ENCODE measurements at regions not wholly inside any gene's neighbourhood (a gene's known extent, or its start where the extent isn't known, plus 50 kb on each side); places are given as distances from the start of the nearest gene placed in this dataset.
"Not testable (repeated sequence)": the region's sequence is repeated elsewhere in the genome, so short reads cannot be mapped to it uniquely, and the experiment has no call there.

DNA sequence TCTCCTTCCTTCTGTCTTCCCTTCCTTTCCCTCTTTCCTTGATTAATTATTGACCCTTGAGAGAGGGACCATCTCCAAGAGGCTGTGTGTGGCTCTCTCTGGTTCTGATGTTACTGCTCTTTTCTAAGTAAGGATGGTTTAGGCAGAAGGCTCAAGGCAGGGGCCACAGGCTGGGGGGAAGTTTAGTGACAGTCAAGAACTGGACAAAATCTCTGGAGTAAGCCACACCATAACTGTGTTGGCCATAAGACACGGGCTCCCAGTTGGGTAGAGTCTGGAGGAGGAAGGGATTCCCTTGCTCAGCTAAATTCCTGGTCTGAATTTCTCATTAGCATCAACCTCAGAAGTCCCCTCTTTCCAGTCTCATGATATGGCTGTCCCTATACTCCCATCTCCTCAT is 74.7 kb downstream of the BUD13 start:
- DNase-seq (ENCODE audit: low read depth): no peak

DNA sequence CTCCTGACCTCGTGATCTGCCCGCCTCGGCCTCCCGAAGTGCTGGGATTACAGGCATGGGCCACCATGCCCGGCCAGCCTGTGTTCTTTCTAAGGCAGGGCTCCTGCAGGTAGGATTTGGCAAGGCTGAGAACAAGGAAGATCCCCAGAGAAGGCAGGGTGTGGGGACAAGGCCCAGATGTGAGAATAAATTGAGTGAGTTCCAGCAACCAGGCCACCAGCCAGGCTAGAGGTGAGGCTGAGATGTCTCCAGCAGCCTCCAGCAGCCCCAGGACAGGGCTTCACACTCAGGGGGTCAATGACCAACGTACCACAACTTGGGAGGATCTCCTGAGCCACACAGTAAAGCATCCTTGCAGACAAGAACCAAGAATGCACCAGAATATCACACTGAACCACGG is 75.1 kb downstream of the BUD13 start:
- no peak for DNase-seq (ENCODE audit: low read depth)

- DNase-seq (ENCODE audit: low read depth): no peak
Measured at GRCh38 chr11:116697011-116697410, 75.8 kb downstream of the BUD13 start.

- DNase-seq (ENCODE audit: low read depth): no peak
Measured at GRCh38 chr11:116696381-116696941, 76.3 kb downstream of the BUD13 start.

- no peak for DNase-seq (ENCODE audit: low read depth)
Measured at GRCh38 chr11:116695657-116696254, 77.0 kb downstream of the BUD13 start.

DNA sequence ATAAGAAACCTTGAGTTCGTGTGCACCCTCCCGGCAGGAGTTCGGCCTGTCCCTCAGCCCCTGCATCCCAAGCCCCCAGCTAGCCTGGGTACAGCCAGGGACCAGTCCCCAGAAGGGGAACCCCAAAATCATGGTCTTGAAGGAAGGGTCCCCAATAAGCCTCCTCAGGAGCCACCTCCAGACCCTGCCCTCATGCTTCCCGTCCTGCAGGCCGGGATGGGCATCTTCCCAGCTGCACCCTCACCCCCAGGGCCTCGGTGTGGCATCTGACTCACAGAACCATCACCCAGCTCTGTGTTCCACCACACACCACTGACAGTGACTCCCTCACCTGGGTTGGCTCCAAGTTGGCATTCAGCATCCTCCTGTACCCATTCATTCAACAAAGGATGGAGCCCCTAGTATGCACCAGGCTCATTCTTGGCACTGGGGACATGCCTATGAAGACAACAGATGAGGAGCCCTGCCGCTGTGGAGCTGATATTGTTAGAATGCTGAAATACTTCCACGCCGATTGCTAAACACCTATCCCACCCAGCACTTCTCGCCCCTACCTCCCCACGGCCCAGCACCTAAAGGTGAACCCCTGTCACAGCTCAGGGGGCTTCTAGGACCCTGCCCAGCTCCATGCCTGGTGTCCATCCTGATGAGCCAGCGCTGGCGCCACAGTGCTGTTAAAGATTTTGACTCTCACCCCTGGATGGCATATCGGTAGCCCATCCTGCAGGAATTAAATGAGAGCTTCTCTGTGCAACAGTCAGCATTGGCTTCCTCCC is 77.8 kb downstream of the BUD13 start:
- no peak for DNase-seq (ENCODE audit: low read depth)

DNA sequence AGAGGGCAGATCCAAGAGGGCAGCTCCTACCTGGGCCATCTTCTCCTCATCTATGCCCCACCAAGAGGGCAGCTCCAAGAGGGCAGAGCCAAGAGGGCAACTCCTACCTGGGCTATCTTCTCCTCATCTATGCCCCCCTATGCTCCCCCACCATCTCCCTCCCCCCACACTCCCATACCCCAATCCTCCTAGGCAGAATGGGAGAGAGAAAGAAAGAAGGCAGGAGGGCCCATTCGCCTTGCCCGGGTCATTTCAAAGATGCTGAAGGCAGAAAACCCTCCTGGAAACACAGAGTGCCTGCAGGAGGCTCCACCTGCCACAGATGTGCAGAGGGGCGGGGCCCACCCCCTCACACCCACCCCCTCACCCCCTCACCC is 78.5 kb downstream of the BUD13 start:
- no peak for DNase-seq (ENCODE audit: low read depth)

DNA sequence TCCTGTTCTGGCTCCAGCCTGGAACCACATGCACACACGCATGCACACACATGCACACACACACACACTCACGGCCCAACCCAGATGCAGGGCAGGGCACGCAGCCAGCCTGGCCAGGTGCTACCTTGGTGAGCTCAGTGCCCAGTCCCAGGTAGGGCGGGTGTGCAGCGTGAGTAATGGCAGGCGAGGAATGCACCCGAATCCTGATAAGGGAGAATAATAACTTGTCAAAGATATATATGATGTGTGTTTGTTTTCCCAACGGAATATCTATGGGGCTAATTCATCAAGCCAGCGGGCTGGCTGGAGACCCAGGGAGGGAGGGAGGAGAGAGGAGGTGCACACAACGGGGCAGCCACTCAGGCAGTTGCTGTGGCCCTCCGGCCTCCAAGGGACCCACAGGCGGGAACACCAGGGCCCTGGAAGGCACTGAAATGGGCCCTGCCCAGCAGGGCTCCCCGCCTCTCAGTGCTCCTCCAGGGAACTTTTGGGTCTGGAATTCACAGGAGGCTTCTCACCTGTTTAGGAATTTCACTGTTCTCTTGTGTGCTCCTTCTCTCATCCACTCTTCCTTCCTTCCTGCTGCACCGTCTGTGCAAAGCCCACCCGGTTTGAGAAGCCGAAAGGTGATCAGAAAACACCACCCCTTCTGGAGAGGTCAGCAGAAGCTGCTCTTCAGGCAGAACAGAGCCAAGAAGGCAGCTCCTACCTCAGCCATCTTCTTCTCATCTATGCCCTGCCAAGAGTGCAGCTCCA is 79.0 kb downstream of the BUD13 start:
- DNase-seq (ENCODE audit: low read depth): no peak

DNA sequence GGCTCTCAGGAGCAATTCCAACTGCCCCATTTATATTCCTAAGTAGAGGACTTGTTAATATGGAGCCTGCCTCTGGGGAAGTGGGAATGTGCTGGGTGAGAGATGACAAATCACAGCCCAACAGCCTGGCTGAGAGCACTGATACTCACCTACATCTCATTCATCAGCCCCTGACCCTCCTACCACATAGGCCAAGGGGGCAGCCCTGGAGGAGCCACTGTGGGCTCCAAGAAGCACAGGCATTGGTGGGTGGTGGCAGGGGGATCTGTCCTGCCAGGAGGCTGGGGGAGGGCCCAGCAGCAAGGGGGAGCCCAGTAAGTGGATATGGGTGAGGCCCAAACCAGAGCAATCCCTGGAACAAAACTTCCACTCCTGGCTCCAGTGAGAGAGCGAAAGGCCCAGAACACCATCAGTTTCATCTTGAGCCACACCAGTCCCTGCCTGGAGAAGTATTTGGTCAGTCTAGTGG is 79.7 kb downstream of the BUD13 start:
- no peak for DNase-seq (ENCODE audit: low read depth)

- no peak for DNase-seq (ENCODE audit: low read depth)
Measured at GRCh38 chr11:116692318-116693101, 80.3 kb downstream of the BUD13 start.

- DNase-seq (ENCODE audit: low read depth): no peak
Measured at GRCh38 chr11:116691771-116692177, 81.0 kb downstream of the BUD13 start.

- no peak for DNase-seq (ENCODE audit: low read depth)
Measured at GRCh38 chr11:116690611-116691010, 82.2 kb downstream of the BUD13 start.

GRCh38 chr11:116689413-116690127 is 83.2 kb downstream of the BUD13 start:
- no peak for DNase-seq (ENCODE audit: low read depth)

GRCh38 chr11:116688202-116688540 is 84.6 kb downstream of the BUD13 start:
- DNase-seq (ENCODE audit: low read depth): no peak

DNA sequence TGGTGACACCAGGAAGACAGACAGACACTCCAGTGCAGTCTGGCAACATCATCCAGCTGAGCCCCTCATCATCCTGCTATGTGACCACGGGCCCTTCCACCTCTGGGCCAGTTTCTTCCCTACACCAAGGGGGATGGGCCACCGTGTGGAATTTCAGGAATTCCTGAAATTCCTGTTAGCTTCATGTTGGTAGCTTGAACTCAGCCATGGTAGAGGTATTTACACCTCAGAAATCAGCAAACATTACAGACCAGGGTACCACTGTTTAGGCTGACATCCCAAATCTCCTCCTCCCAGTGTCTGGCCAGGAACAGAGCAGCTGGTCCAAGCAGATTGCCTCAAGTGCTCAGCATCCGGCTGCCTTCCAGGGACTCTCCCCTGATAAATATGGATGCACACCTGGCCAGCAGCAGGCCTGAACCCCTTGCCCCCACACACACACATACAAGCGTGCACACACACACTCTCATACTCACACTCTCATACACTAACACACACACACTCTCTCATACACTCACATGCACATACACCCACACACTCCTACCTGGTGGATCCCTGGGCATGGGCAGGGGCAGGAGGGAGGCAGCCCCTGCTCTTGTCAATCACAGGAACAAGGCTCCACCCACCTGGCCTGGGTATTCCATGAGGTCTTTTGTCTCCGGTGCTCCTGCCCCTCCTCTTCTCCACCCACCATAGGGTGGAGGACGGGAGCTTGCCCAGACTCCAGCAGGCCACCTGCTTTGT is 85.2 kb downstream of the BUD13 start:
- DNase-seq (ENCODE audit: low read depth): no peak

GRCh38 chr11:116686866-116687265 is 85.9 kb downstream of the BUD13 start:
- no peak for DNase-seq (ENCODE audit: low read depth)

- DNase-seq (ENCODE audit: low read depth): no peak
Measured at GRCh38 chr11:116683982-116684381, 88.8 kb downstream of the BUD13 start.

DNA sequence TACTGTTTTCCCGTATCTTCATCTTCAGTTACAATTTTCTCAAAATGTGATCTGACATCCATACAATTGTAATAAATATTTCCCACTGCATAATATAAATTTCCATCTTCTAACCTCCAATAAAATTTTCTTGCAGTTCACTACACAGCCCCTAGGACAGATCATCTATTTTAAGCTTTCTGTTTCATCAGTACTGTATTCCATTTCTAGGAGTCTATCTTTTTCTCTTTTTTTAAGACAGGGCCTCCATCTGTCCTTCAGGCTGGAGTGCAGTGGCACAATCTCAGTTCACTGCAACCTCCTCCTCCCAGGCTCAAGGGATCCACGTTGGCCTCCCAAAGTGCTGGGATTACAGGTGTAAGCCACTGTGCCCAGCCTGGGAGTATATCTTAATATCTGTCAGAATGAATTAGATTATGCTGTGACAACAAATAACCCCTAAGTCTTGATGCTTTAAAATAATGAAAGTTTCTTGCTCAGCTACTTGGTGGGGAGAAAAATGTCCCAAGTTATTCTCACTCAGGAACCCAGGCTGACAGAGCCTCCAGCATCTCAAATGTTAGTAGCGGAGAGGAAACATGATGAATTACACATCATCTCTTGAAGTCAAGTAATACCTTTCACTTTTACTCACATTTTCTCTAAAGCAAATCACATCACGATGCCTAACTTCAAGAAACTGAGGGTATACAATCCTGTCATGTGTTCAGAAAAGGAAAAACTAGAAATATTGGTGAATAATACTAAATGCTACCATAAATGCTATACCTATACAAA is 92.2 kb downstream of the BUD13 start:
- DNase-seq (ENCODE audit: low read depth): no peak

- no peak for DNase-seq (ENCODE audit: low read depth)
Measured at GRCh38 chr11:116678887-116679286, 93.9 kb downstream of the BUD13 start.

DNA sequence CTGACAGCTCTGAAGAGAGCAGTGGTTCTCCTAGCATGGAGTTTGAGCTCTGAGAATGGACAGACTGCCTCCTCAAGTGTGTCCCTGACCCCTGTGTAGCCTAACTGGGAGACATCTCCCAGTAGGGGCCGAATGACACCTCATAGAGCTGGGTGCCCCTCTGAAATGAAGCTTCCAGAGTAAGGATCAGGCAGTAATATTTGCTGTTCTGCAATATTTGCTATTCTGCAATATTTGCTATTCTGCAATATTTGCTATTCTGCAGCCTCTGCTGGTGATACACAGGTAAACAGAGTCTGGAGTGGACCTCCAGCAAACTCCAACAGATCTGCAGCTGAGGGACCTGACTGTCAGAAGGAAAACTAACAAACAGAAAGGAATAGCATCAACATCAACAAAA is 105.5 kb downstream of the BUD13 start:
- DNase-seq (ENCODE audit: low read depth): not testable (repeated sequence)

All from stromal cell of bone marrow (primary cell).